GM12878 (cell line): ENCODE measurements at regions not wholly inside any gene's neighbourhood (a gene's known extent, or its start where the extent isn't known, plus 50 kb on each side); places are given as distances from the start of the nearest gene placed in this dataset.

ENCODE experiments used
- ATAC-seq: fragments of 200-7000 bp; cut with Tn5 transposase; 3 replicates; pipeline ENCODE4 v1.9.1; 2020; ENCODE audit warnings: mild to moderate bottlenecking, moderate library complexity
- BruUV-seq: library from RNA; stranded (reverse); fragments of 400-500 nt; replicated peaks from 2 replicates; lab custom pipeline; 2021; lab: Mats Ljungman, UMichigan
- CTCF ChIA-PET: fragments of 300-600 bp; sonication (Branson Sonifier 250); formaldehyde crosslinking; extraction: SDS; loops from one replicate; lab custom pipeline; 2021; ENCODE audit warnings: inconsistent platforms; lab: Yijun Ruan, JAX
- POLR2A ChIA-PET: fragments of 350-600 bp; formaldehyde crosslinking; extraction: SDS; loops from one replicate; lab custom pipeline; 2021; ENCODE audit warnings: inconsistent platforms; lab: Charles Lee
- RAD21 ChIA-PET: fragments of 300-600 bp; sonication (Branson Sonifier 250); formaldehyde crosslinking; loops from one replicate; lab custom pipeline; 2023; ENCODE audit warnings: antibody characterized with exemption; ENCODE audit not compliant: unreplicated experiment; lab: Charles Lee
- SMC1A ChIA-PET: fragments of 300-600 bp; sonication (Branson Sonifier 250); formaldehyde crosslinking; loops from one replicate; lab custom pipeline; 2023; ENCODE audit not compliant: unreplicated experiment, uncharacterized antibody; lab: Charles Lee
- DNase-seq: peaks from one replicate; pipeline ENCODE4 v3.0.0-alpha.2; 2011; ENCODE audit warnings: low read depth, low spot score
- FAIRE-seq: peaks from 3 replicates; lab custom pipeline; 2011; peaks lifted over from hg19 to GRCh38; lab: Jason Lieb, UNC
- H2AFZ ChIP-seq: 2 replicates; pipeline ENCODE4 v1.6.0; 2011; ENCODE audit warnings: low read depth, low read length, control low read depth; ENCODE audit not compliant: control insufficient read depth
- H3K27ac ChIP-seq: 2 replicates; pipeline ENCODE4 v1.5.1; 2011; ENCODE audit warnings: control low read depth; ENCODE audit not compliant: control insufficient read depth, insufficient read depth
- H3K27me3 ChIP-seq, 2 experiments: replicated peaks in 1 of 2; 2 replicates each; pipeline versions ENCODE4 v1.6.0 to v1.6.1; 2011; ENCODE audit warnings: low read length in 1 of 2; ENCODE audit not compliant: control insufficient read depth in 2 of 2, insufficient read depth in 2 of 2
- H3K36me3 ChIP-seq, 2 experiments: 2 replicates each; pipeline ENCODE4 v1.5.1; 2011; ENCODE audit warnings: low read length in 1 of 2; ENCODE audit not compliant: control insufficient read depth in 2 of 2, insufficient read depth in 2 of 2
- H3K4me1 ChIP-seq: 2 replicates; pipeline ENCODE4 v1.6.1; 2011; ENCODE audit warnings: mild to moderate bottlenecking, low read length, moderate library complexity, mixed read lengths; ENCODE audit not compliant: control insufficient read depth, insufficient read depth
- H3K4me2 ChIP-seq: 2 replicates; pipeline ENCODE4 v1.6.0; 2011; ENCODE audit warnings: control low read depth; ENCODE audit not compliant: control insufficient read depth, insufficient read depth
- H3K4me3 ChIP-seq: fragments of 200-600 bp; sonication (generic); 2 replicates; pipeline ENCODE4 v1.5.1; 2016
- H3K79me2 ChIP-seq: 2 replicates; pipeline ENCODE4 v1.6.0; 2011; ENCODE audit warnings: low read length; ENCODE audit not compliant: control insufficient read depth, insufficient read depth
- H3K9ac ChIP-seq: 2 replicates; pipeline ENCODE4 v1.8.0; 2011; ENCODE audit warnings: low read length, control low read depth, mixed read lengths; ENCODE audit not compliant: control insufficient read depth, insufficient read depth
- H3K9me3 ChIP-seq: replicated peaks from 3 replicates; pipeline ENCODE4 v1.5.1; 2011; ENCODE audit warnings: mild to moderate bottlenecking, low read length; ENCODE audit not compliant: control insufficient read depth, insufficient read depth
- H4K20me1 ChIP-seq: 2 replicates; pipeline ENCODE4 v1.6.0; 2011; ENCODE audit not compliant: control insufficient read depth, insufficient read depth
- CBFB ChIP-seq: IDR thresholded peaks from 2 replicates; pipeline ENCODE4 v1.6.1; 2016; ENCODE audit warnings: antibody characterized with exemption, low read depth
- CEBPB ChIP-seq, 2 experiments: fragments of 150-350 bp in 1 of 2; IDR thresholded peaks; 2 replicates each; pipeline ENCODE4 v1.6.1; 2012 to 2014; ENCODE audit warnings: low read depth in 2 of 2, low read length in 2 of 2, borderline replicate concordance in 1 of 2, inconsistent platforms in 1 of 2
- EED ChIP-seq: sonication (generic); IDR thresholded peaks from 2 replicates; pipeline ENCODE4 v1.6.1; 2016; ENCODE audit warnings: antibody characterized with exemption, low read depth
- EP300 ChIP-seq, 2 experiments: fragments of 150-350 bp in 1 of 2; IDR thresholded peaks; 2 replicates each; pipeline ENCODE4 v1.6.1; 2011 to 2012; ENCODE audit warnings: low read depth in 2 of 2, low read length in 2 of 2, borderline replicate concordance in 1 of 2, improper control_type of control experiment in 1 of 2, inconsistent platforms in 1 of 2; ENCODE audit not compliant: control insufficient read depth in 1 of 2
- HDAC2 ChIP-seq: fragments of 200-600 bp; sonication (generic); IDR thresholded peaks from 2 replicates; pipeline ENCODE4 v1.6.1; 2017
- IKZF2 ChIP-seq, 2 experiments: fragments of 450-650 bp; IDR thresholded peaks; 2 replicates each; pipeline ENCODE4 v1.6.1; 2017; ENCODE audit warnings: mild to moderate bottlenecking in 2 of 2, moderate library complexity in 2 of 2
- IRF4 ChIP-seq: IDR thresholded peaks from 2 replicates; pipeline ENCODE4 v1.6.1; 2011; ENCODE audit warnings: low read depth, low read length
- JUNB ChIP-seq: IDR thresholded peaks from 2 replicates; pipeline ENCODE4 v1.6.1; 2016; ENCODE audit warnings: antibody characterized with exemption, mild to moderate bottlenecking
- MEF2A ChIP-seq: IDR thresholded peaks from 2 replicates; pipeline ENCODE4 v1.6.1; 2011; ENCODE audit warnings: low read depth, mild to moderate bottlenecking, low read length, moderate library complexity; ENCODE audit not compliant: insufficient read depth
- NFIC ChIP-seq: IDR thresholded peaks from 2 replicates; pipeline ENCODE4 v1.6.1; 2012; ENCODE audit warnings: low read depth, mild to moderate bottlenecking, inconsistent platforms, low read length, moderate library complexity
- RUNX3 ChIP-seq: IDR thresholded peaks from 2 replicates; pipeline ENCODE4 v1.6.1; 2012; ENCODE audit warnings: low read length, inconsistent platforms
- SPI1 ChIP-seq: IDR thresholded peaks from 2 replicates; pipeline ENCODE4 v1.6.1; 2011; ENCODE audit warnings: low read depth, mild to moderate bottlenecking, low read length, moderate library complexity, borderline replicate concordance; ENCODE audit not compliant: insufficient read depth
- SUZ12 ChIP-seq: fragments of 200-600 bp; sonication (generic); IDR thresholded peaks from one replicate; pipeline ENCODE4 v1.6.1; 2018; ENCODE audit warnings: antibody characterized with exemption, mild to moderate bottlenecking; ENCODE audit not compliant: unreplicated experiment
- YBX1 ChIP-seq: fragments of 450-650 bp; IDR thresholded peaks from 2 replicates; pipeline ENCODE4 v1.6.1; 2016; ENCODE audit warnings: antibody characterized with exemption
- WGBS: methylation state at CpG from one replicate; pipeline ENCODE4 v1.1.6; 2016; ENCODE audit warnings: low lambda C conversion rate; ENCODE audit not compliant: insufficient replicate concordance, insufficient coverage; ENCODE audit errors: missing lambda C conversion rate; 5-methylcytosine and 5-hydroxymethylcytosine counted together
- in situ Hi-C: fragments of 300-500 bp; cut with MboI; formaldehyde crosslinking; loops from 9 replicates; pipeline ENCODE4 v1.14.3; 2018; ENCODE audit warnings: mixed read lengths
- intact Hi-C: fragments of 100-400 bp; cut with micrococcal nuclease; formaldehyde crosslinking; loops from one replicate; pipeline ENCODE4 v1.14.2; 2022; ENCODE audit not compliant: unreplicated experiment
- TF ChIP-seq, protein P1 (sequence below): fragments of 450-650 bp; IDR thresholded peaks from 2 replicates; pipeline ENCODE4 v1.6.1; 2017; ENCODE audit warnings: antibody characterized with exemption, mild to moderate bottlenecking, moderate library complexity
- TF ChIP-seq, protein P2 (sequence below): fragments of 450-650 bp; IDR thresholded peaks from 2 replicates; pipeline ENCODE4 v1.6.1; 2017; ENCODE audit warnings: borderline replicate concordance

DNA sequence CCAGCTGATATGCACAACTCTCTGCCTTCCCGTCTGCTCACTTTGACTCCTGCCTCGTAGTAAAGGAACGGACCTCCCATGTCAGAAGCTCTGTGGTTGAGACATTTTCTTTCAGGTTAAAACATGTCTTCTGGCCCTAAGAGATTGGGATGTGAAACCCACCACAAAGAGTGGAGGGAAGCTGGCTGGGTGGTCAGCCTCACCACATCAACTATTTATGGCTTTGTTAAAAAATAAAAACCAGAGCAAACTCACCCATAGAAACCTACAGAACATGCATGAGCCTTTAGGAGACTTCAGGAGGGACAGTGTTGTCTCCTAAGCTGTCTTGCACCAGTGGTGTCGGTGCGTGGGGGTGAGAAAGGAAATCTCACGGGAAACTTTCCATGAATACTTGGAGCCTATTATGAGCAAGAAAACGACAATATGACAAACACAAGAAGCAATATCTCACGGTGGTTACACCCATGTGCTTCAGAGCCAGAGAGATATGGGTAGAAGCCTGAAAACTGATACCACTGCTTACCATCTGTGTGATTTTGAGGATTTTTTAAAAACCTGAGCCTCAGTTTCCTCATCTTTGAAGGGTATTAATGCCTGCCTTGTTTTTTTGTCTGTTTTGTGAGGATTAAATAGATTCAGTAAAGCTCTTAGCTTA, 61.7 kb upstream of the XYLT1 start:
- no peak overlapping the region for H3K9ac ChIP-seq
- H4K20me1 ChIP-seq: no peaks in the 10 kb centered on the region
- peak overlapping the region; percentile 20; the same call in 1 of the 2 replicates for H2AFZ ChIP-seq
- BruUV-seq: no TSS peak
- intact Hi-C loops: loop anchor here (10.0 kb wide), 2 partner anchors 128 to 228 kb away; no protein-coding TSS in a partner anchor
- no peaks in the 10 kb centered on the region for H3K36me3 ChIP-seq
- no peaks in the 10 kb centered on the region; the same call in 2 of the 3 replicates for H3K9me3 ChIP-seq
- peak overlapping the region; percentile 68 for H3K4me2 ChIP-seq
- ATAC-seq (peak; percentile 51), DNase-seq (no peak), FAIRE-seq (no peak)
- ChIA-PET RAD21 (no interaction called here), SMC1A (interaction anchor here (1.6 kb wide), 1 partner anchor 13 kb away, joined by 4 read pairs; no protein-coding TSS in a partner anchor), CTCF (interaction anchor here (0.7 to 1.2 kb wide), 3 partner anchors 46 to 520 kb away, joined by 3 read pairs; no protein-coding TSS in a partner anchor), POLR2A (interaction anchor here (0.6 kb wide), 1 partner anchor 132 kb away, joined by 4 read pairs; no protein-coding TSS in a partner anchor)
- H3K27ac ChIP-seq: no peak overlapping the region; the same call in 1 of the 2 replicates
- peaks cover 24% of the 10 kb centered on the region for H3K4me1 ChIP-seq
- H3K4me3 ChIP-seq: no peak overlapping the region
- no peaks in the 10 kb centered on the region for H3K79me2 ChIP-seq
- WGBS: under 1% methylated on average over 8 of the region's 8 CpGs
- no peaks in the 10 kb centered on the region for H3K27me3 ChIP-seq
- in situ Hi-C loops: no loop called here
- TF ChIP-seq, protein P1, sequence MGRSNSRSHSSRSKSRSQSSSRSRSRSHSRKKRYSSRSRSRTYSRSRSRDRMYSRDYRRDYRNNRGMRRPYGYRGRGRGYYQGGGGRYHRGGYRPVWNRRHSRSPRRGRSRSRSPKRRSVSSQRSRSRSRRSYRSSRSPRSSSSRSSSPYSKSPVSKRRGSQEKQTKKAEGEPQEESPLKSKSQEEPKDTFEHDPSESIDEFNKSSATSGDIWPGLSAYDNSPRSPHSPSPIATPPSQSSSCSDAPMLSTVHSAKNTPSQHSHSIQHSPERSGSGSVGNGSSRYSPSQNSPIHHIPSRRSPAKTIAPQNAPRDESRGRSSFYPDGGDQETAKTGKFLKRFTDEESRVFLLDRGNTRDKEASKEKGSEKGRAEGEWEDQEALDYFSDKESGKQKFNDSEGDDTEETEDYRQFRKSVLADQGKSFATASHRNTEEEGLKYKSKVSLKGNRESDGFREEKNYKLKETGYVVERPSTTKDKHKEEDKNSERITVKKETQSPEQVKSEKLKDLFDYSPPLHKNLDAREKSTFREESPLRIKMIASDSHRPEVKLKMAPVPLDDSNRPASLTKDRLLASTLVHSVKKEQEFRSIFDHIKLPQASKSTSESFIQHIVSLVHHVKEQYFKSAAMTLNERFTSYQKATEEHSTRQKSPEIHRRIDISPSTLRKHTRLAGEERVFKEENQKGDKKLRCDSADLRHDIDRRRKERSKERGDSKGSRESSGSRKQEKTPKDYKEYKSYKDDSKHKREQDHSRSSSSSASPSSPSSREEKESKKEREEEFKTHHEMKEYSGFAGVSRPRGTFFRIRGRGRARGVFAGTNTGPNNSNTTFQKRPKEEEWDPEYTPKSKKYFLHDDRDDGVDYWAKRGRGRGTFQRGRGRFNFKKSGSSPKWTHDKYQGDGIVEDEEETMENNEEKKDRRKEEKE: no peak
- TF ChIP-seq IKZF2 (IDR thresholded peaks at IDR 0.05) (0 out of 4 replicates have a peak, but pooled peaks of 1 of the 2 experiments have one; percentile 29), SUZ12 (no peak), YBX1 (no peak), MEF2A (peak; percentile 71; the same call in 1 of the 2 replicates), IRF4 (0 out of 2 replicates have a peak, but pooled peaks have one; percentile 3), NFIC (peak; percentile 76), CEBPB (IDR thresholded peaks at IDR 0.05; ENCODE audit: borderline replicate concordance in 1 of 2, low read depth in 2 of 2, low read length in 2 of 2) (0 out of 4 replicates have a peak, but pooled peaks of 1 of the 2 experiments have one; percentile 56), RUNX3 (peak; percentile 98), SPI1 (peak; percentile 57; the same call in 1 of the 2 replicates), HDAC2 (no peak), JUNB (peak; percentile 31; the same call in 1 of the 2 replicates), EED (peak; percentile 60; the same call in 1 of the 2 replicates), CBFB (peak; percentile 71; the same call in 1 of the 2 replicates), EP300 (IDR thresholded peaks at IDR 0.05; ENCODE audit: borderline replicate concordance in 1 of 2, control insufficient read depth in 1 of 2, low read depth in 2 of 2, low read length in 2 of 2) (no peak)
- TF ChIP-seq, protein P2, sequence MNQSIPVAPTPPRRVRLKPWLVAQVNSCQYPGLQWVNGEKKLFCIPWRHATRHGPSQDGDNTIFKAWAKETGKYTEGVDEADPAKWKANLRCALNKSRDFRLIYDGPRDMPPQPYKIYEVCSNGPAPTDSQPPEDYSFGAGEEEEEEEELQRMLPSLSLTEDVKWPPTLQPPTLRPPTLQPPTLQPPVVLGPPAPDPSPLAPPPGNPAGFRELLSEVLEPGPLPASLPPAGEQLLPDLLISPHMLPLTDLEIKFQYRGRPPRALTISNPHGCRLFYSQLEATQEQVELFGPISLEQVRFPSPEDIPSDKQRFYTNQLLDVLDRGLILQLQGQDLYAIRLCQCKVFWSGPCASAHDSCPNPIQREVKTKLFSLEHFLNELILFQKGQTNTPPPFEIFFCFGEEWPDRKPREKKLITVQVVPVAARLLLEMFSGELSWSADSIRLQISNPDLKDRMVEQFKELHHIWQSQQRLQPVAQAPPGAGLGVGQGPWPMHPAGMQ: no peak
